RKO (cell line): ENCODE measurements at regions not wholly inside any gene's neighbourhood (a gene's known extent, or its start where the extent isn't known, plus 50 kb on each side); places are given as distances from the start of the nearest gene placed in this dataset.

Source experiments
- DNase-seq: peaks from one replicate; pipeline ENCODE4 v3.0.0-alpha.2; 2016; ENCODE audit warnings: low spot score

DNA sequence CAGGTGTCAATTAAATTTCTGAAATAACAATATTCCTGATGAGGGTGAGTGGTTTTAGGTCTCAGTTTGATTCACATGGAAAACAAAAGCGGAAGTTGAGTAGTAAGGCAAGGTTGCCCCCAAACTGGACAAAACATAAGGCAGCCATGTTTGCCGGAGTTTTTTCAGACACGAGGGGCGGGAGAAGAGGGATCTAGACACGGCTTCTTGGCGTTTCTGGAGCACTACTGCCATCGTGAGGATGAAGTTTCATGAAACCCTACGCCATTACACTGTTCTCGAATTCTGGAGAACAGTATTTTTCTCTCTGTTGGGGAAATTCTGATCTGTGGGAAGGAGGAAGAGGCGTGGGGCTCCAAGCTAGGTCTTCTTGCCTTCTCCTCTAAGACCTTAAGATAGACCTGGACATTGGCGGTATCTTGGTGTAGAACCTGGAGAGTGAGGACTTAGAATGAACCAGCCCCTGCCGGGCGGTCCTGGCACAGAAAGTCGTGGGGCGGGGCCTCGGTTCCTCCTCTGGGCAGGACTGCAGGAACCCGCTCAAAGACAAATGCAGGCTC, 160.3 kb downstream of the OR13H1 start:
- no peak for DNase-seq

DNA sequence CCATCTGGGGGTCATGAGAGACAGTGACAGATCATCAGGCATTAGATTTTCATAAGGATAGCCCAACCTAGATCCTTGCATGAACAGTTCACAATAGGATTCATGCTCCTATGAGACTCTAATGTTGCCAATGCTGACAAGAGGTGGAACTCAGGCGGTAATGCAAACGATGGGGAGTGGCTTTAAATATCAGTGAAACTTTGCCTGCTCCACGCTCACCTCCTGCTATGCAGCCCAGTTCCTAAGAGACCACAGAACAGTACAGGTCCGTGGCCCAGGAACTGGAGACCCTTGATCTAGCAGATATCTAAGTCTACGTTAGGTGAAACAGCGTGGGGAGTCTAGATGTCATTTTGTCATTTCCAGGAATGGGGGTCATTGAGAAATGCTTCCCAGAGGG, 165.7 kb downstream of the OR13H1 start:
- no peak for DNase-seq

DNA sequence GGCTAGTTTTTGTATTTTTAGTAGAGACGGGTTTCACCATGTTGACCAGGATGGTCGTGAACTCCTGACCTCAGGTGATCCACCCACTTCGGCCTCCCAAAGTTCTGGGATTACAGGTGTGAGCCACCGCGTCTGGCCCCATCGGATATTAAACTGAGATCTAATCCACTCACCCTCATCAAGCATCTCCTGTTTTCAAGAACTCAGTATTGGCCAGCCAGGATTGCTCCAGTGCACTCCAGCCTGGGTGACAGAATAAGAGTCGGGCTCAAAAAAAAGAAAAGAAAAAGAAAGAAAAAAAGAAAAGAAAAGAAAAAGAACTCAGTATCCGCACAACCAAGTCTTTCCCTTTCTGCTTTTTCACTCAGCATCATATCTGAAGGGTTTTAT, 167.6 kb downstream of the OR13H1 start:
- DNase-seq = no peak

DNA sequence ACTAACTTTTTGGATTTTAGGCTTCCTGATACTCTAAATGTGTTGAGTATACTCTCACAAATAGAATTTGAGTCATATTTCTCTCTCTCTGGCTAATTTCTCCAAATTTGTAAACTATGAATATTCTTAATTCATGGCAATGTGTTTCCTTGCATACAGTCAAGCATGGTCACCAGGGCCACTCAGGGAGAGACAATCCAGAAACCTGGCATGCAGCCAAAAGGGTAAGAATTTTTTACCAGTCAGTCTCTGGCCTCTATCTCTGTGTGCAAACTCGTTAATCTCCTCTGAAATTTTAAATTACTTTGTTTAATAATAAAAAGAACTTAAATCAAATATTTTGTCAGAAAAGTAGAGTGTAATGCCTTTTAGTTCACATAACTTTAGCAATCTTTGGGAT, 179.8 kb downstream of the OR13H1 start:
- DNase-seq = no peak

DNA sequence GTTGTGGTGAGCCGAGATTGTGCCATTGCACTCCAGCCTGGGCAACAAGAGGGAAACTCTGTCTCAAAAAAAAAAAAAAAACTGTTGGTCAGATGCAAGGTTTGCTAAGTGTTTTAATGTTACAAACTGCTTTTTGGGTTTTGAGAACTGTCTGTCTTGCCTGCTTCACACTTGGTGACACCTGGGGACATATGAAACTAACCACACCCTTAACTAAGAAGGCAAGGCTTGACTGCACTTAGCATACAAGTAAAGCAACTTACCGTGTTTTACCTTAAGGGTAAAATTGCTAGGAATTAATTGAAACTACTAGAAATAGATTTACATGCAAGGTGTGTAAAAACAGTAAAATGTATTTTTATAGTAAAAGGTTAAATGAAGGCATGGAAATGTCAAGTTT, 180.4 kb downstream of the OR13H1 start:
- DNase-seq = no peak

DNA sequence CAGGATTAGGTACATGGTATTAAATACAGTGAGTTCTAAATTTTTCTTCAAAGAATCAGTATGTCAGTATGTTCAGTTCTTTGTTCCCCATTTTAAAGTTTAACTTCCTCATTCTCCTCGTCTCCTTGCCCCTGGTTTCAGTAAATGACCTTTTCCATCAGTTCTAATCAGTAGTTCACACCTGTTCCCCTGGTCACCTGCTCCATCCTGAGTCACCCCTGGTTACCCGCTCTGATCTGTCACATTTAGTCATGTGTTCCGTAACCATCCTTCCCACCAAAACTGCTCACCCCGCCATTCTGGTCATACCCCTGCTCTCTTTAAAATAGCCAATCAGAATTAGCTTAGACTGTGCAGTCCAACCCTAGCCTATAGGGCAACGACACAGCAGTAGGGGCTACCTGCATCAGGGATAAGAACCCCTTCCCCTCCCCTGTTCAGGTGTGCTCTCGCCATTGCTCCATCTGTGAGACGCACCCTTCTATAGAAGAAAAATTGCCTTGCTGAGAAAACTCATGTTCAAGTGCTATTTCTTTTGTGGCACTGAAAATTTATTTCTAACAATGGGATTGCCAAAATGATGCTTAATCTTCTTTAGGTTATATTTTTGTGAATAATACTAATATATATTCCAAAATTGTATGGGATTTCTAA, 181.3 kb downstream of the OR13H1 start:
- peak; percentile 8 for DNase-seq

DNA sequence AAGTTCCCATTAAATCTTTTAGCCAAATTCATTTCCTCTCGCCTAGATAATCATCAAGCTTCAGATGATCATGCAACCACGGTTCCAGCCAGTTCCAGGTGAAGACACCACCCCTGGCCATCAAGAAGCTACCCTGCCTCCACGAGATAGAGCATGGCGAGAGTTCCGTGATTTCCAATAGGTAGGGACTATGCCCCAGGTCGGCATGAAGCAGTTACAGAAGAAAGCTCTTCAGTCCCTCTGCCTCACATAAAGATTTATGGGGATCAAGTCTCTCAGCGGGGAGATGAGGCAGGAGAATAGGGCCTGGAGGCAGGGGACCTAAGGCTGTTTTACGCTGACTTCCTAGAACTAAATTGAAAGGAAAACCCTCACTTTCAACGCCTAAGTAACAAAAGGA, 183.9 kb downstream of the OR13H1 start:
- DNase-seq = no peak

DNA sequence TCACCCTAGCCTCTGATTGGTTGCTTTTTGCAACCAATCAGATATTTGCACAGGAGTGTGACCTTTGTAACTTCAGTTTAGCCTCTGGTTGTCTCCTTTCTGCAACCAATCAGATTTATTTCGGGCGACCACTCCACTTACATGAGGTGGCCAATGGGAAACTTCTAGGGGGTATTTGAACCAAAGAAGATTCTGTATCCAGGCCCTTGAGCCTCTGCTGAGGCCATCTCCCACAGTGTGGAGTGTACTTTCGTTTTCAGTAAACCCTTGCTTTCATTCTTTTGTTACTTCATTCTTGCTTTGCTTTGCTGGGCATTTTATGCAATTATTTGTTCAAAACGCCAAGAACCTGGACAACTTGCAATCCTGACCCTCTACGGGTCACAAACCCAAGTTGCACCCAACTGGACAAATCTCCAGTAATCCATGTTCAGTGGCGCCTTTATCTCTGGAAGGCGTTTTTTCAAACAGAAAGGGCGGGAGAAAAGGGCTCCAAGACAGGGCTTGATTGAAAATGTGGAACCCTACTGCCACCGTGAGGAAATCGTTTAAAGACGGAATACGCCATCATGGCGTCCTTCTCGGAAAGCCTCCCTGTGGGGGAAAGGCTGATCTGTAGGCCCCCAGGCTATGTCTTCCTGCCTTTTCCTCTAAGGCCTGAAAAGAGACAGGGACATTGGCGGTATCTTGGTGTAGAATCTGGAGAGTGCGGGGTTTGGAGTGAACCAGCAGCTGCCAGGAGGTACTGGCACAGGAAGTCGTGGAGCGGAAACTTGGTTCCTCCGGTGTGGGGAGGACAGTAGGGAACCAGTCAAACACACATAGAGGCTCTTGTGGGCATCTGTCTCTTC, 184.6 kb downstream of the OR13H1 start:
- DNase-seq = no peak

DNA sequence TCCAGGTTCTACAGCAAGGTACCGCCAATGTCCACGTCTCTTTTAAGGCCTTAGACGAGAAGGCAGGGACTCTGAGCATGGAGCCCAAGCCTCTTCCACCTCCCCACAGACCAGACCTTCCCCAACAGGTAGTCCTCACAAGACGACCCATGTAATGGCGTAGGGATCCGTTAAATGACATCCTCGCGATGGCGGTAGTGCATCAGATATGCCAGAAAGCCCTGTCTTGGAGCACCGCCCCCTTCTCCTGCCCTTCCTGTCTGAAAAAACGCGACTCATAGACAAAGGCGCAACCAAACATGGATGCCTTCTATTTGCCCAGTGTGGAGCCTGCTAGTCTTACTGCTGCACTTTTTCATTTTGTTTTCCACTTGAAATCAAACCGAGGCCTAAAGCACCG, 185.4 kb downstream of the OR13H1 start:
- no peak for DNase-seq

DNA sequence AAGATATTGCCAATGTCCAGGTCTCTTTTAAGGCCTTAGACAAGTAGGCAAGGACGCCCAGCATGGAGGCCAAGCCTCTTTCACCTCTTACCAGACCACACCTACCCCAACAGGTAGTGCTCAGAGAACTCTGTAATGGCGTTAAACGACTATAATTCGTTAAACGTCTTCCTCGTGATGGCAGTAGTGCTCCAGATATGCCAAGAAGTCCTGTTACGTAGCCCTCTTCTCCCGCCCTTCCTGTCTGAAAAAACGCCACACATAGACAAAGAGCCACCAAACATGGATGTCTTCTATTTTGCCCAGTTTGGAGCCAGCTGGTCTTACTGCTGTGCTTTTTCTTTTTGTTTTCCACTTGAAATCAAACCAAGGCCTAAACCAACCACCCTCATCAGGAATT, 190.7 kb downstream of the OR13H1 start:
- DNase-seq = no peak

DNA sequence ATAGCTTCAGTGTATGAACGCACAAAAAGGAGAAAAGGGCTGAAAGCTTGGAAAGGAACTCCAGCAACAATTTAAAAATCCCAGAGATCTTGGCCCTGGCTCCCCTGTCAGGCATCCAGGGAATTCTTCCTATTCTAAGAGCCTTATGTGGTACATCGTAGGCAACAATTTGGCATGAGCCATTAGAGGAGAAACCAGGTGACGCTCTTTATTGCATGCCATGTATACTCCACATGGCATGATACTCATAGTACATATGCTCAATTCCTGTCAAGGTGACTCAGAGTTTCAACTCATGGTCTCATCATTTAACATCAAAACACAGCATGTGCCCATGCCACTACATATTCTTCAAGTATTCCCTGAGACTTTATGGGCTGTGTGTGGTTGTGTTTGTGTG, 191.3 kb downstream of the OR13H1 start:
- no peak for DNase-seq

DNA sequence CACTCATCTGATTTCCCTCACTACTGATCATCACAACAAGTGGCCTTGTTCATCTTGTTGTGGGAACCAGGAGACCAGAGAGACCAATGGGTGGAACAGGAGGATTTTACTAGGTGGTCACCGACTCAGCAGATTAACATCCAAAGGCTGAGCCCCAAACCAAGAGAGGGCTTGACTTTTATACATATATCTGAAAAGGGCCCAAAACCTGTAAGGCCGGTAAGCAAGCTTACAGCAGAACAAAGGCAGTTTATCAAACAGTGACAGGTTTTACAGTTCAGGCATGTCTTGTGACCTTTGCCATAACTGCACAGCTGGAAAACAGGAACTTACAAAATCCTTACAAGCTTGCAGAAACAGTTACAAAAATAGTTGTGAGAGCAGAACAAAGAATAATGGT, 195.9 kb downstream of the OR13H1 start:
- DNase-seq = no peak

DNA sequence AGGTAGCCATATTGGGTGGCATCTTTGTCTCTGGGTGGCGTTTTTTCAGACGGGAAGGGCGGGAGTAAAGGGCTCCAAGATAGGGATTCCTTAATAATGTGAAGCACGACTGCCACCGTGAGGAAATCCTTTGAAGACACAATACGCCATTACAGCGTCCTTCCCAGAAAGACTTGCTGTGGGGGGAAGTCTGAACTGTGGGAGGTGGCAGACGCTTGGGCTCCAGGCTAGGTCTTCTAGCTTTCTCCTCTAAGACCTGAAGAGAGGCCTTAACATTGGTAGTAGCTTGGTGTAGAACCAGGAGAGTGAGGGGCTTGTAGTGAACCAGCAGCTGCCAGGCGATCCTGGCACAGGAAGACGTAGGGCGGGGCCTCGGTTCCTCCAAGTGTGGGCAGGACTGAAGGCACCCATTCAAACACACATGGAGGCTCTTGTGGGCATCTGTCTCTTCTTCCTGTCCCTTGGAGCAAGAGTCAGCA, 197.3 kb downstream of the OR13H1 start:
- no peak for DNase-seq

DNA sequence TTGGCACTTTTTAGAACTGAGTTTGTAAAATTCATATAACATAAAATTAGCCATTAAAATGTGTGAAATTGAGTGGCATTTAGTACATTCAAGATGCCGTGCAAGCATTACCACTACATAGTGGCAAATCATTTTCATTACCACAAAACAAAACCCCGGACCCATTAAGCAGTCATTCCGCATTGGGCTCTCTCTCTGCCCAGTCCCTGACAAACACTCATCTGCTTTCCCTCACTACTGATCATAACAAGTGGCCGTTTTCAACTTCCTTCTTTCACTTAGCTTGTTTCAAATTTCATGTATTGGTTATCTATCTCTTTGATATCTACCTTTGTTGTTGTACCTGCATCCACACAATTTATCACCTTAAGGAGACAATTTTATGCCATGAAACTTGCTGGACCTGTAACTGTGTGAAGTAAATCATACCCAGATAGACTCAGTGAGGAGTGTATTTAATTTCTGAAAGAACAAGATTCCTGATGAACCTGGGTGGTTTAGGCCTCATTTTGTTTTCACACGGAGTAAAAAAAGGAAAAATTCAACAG, 202.1 kb downstream of the OR13H1 start:
- DNase-seq = no peak

DNA sequence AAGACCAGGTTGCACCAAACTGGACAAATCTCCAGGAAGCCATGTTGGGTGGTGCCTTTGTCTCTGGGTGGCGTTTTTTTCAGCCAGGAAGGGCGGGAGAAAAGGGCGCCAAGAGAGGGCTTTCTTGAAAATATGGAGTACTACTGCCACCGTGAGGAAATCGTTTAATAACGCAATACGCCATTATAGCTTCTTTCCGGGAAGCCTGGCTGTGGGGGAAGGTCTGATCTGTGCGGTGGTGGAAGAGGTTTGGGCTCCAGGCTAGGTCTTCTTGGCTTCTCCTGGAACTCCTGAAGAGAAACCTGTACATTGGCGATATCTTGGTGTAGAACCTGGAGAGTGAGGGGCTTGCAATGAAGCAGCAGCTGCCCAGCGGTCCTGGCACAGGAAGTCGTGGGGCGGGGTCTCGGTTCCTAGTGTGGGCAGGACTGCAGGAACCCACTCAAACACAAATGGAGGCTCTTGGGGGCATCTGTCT, 202.7 kb downstream of the OR13H1 start:
- DNase-seq = no peak

DNA sequence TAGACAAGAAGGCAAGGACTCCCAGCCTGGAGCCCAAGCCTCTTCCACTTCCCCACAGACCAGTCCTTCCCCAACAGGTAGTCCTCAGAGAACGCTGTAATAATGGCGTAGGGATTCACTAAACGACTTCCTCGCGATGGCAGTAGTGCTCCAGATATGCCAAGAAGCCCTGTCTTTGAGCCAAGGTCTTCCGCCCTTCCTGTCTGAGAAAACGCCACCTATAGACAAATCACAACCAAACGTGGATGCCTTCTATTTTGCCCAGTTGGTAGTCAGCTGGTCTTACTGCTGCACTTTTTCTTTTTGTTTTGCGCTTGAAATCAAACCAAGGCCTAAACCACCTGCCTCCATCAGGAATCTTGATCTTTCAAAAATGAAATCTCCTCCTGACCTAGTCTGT, 203.3 kb downstream of the OR13H1 start:
- DNase-seq = no peak

DNA sequence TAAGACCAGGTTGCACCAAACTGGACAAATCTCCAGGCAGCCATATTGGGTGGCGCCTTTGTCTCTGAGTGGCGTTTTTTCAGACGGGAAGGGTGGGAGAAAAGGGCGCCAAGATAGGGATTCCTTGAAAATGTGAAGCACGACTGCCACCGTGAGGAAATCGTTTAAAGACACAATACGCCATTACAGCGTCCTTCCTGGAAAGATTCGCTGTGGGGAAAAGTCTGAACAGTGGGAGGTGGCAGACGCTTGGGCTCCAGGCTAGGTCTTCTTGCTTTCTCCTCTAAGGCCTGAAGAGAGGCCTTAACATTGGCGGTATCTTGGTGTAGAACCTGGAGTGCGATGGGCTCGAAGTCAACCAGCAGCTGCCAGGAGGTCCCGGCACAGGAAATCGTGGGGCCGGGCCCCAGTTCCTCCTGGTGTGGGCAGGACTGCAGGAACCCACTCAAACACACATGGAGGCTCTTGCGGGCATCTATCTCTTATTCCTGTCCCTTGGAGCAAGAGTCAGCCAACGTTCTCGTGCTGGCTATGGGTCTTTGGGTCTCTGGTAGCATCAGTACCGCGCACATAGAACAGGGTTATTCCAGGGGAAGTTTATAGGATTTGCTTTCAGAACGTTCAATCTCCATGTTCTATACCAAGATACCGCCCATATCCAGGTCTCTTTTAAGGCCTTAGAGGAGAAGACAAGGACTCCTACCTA, 208.8 kb downstream of the OR13H1 start:
- no peak for DNase-seq

DNA sequence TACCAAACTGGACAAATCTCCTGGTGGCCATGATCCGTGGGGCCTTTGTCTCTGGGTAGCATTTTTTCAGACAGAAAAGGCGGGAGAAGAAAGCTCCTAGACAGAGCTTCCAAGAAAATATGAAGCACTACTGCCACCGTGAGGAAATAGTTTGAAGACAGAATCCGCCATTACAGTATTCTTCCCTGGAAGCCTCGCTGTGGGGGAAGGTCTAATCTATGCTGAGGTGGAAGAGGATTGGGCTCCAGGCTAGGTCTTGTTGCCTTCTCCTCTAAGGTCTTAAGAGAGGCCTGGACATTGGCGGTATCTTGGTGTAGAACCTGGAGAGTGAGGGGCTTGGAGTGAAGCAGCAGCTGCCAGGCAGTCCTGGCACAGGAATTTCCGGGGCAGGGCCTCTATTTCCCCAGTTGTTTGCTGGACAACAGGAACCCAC, 218.9 kb downstream of the OR13H1 start:
- no peak for DNase-seq

DNA sequence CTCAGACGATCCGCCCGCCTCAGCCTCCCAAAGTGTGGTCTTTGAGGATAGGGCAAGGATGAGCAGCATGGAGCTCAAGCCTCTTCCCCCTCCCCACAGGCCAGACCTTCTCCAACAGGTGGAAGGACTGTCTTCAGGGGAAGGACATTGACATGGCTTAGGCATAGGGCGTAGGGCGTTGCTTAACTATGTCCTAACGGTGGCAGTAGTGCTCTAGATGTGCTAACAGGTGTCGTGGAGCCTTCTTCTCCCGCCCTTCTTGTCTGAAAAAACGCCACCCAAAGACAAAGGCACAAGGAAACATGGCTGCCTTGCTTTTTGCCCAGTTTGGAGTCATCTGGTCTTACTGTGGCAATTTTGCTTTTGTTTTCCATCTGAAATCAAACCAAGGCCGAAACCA, 219.8 kb downstream of the OR13H1 start:
- DNase-seq = no peak

DNA sequence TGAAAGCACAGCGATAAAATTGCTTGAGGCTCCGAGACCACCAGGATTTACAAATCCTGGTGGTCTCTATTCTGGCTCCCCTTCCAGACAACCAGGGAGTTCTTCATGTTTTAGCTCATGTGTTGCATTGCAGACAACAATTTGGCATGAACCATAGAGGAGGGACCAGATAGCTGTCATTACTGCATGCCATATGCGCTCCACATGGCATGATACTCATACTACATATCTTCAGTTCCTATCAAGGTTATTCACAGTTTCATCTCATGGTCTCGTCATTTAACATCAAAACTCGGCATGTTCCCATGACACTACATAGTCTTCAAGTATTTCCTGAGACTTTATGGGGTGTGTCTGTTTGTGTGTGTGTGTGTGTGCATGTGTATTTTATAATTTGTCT, 220.3 kb downstream of the OR13H1 start:
- DNase-seq = no peak

DNA sequence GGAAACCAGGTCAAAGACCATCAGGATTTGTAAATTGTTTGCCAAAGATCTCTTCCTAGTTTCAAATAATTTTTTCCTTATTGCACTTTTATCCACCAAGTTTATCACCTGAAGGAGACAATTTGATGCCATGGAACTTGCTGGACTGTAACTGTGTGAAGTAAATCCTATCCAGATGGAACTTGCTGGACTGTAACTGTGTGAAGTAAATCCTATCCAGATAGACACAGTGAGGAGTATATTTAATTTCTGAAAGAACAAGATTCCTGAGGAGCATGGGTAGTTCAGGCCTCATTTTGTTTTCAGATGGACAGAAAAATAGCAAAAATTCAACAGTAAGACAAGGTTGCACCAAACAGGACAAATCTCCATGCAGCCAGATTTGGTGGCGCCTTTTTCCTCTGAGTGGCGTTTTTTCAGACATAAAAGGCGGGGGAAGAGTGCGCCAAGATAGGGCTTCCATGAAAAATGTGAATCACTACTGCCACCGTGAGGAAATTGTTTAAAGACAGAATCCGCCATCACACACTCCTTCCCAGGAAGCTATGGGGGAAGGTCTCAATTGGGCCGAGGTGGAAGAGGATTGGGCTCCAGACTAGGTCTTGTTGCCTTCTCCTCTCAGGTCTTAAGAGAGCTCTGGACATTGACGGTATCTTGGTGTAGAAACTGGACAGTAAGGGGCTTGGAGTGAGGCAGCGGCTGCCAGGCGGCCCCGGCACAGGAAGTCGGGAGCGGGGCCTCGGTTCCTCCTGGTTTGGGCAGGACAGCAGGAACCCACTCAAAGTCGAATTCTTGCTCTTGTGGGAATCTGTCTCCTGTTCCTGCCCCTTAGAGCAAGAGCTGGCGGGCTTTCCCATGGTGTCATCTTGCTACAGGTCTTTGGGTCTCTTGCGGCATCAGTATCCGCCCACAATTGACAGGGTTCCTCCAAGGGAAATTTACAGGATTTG, 234.7 kb downstream of the OR13H1 start:
- DNase-seq = no peak
